ENCODE measurements at regions not wholly inside any gene's neighbourhood (a gene's known extent, or its start where the extent isn't known, plus 50 kb on each side); places are given as distances from the start of the nearest gene placed in this dataset.
"Not testable (repeated sequence)": the region's sequence is repeated elsewhere in the genome, so short reads cannot be mapped to it uniquely, and the experiment has no call there.

DNA sequence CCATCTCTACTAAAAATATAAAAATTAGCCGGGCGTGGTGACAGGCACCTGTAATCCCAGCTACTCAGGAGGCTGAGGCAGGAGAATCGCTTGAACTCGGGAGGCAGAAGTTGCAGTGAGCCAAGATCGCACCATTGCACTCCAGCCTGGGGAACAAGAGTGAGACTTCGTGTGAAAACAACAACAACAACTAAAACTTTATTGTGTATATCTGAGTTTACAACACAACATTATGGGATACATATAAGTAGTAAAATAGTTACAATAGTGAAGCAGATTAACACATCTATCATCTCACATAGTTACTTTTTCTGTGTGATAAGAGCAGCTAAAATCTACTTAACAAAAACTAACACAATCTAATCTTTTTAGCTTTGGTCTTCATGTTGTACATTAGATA, 132.4 kb upstream of the KLF6 start:
- TF ChIP-seq, protein P1, sequence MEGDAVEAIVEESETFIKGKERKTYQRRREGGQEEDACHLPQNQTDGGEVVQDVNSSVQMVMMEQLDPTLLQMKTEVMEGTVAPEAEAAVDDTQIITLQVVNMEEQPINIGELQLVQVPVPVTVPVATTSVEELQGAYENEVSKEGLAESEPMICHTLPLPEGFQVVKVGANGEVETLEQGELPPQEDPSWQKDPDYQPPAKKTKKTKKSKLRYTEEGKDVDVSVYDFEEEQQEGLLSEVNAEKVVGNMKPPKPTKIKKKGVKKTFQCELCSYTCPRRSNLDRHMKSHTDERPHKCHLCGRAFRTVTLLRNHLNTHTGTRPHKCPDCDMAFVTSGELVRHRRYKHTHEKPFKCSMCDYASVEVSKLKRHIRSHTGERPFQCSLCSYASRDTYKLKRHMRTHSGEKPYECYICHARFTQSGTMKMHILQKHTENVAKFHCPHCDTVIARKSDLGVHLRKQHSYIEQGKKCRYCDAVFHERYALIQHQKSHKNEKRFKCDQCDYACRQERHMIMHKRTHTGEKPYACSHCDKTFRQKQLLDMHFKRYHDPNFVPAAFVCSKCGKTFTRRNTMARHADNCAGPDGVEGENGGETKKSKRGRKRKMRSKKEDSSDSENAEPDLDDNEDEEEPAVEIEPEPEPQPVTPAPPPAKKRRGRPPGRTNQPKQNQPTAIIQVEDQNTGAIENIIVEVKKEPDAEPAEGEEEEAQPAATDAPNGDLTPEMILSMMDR (IDR thresholded peaks at IDR 0.05) = not testable (repeated sequence)
- TF ChIP-seq POLR2A (IDR thresholded peaks at IDR 0.05) = not testable (repeated sequence)

Measured in testis (tissue), 2 donors.